Lung (tissue), 11 donors: ENCODE measurements at regions not wholly inside any gene's neighbourhood (a gene's known extent, or its start where the extent isn't known, plus 50 kb on each side); places are given as distances from the start of the nearest gene placed in this dataset.

Experiments used
- ATAC-seq: fragments of 200-7000 bp; cut with Tn5 transposase; one replicate; pipeline ENCODE4 v1.9.1; 2020; ENCODE audit warnings: moderate number of reproducible peaks; ENCODE audit not compliant: insufficient read depth, low FRiP score
- DNase-seq, 3 donors: peaks; one replicate each; pipeline ENCODE4 v3.0.0-alpha.2; 2013 to 2017
- H3K27ac ChIP-seq, 2 donors: one replicate each; pipeline ENCODE4 v1.5.1; 2013; ENCODE audit warnings: mild to moderate bottlenecking in 2 of 2, moderate library complexity in 2 of 2, control low read depth in 1 of 2, inconsistent platforms in 1 of 2, low read depth in 1 of 2, low read length in 1 of 2
- H3K27me3 ChIP-seq, 3 donors: one replicate each; pipeline ENCODE4 v1.5.1; 2013; ENCODE audit warnings: low read length in 2 of 3; ENCODE audit not compliant: control insufficient read depth in 3 of 3, insufficient read depth in 3 of 3
- H3K36me3 ChIP-seq, 4 donors: one replicate each; pipeline ENCODE4 v1.5.1; 2013; ENCODE audit warnings: low read length in 4 of 4, mild to moderate bottlenecking in 1 of 4, moderate library complexity in 1 of 4; ENCODE audit not compliant: control insufficient read depth in 4 of 4, insufficient read depth in 4 of 4
- H3K4me1 ChIP-seq, 5 donors: one replicate each; pipeline ENCODE4 v1.5.1; 2013; ENCODE audit warnings: low read length in 5 of 5, mild to moderate bottlenecking in 2 of 5, moderate library complexity in 1 of 5; ENCODE audit not compliant: control insufficient read depth in 5 of 5, insufficient read depth in 5 of 5
- H3K4me3 ChIP-seq: one replicate; pipeline ENCODE4 v1.5.1; 2013; ENCODE audit warnings: mild to moderate bottlenecking, control low read depth, moderate library complexity
- H3K9ac ChIP-seq, 2 donors: one replicate each; pipeline ENCODE4 v1.5.1; 2013; ENCODE audit warnings: low read length in 2 of 2, control low read depth in 1 of 2; ENCODE audit not compliant: insufficient read depth in 1 of 2
- H3K9me3 ChIP-seq, 4 donors: one replicate each; pipeline ENCODE4 v1.5.1; 2013; ENCODE audit warnings: low read length in 3 of 4, mild to moderate bottlenecking in 1 of 4, moderate library complexity in 1 of 4; ENCODE audit not compliant: control insufficient read depth in 4 of 4, insufficient read depth in 3 of 4
- WGBS, 2 donors: extraction: QIAGEN DNeasy Blood & Tissue Kit; methylation state at CpG; one replicate each; pipeline ENCODE4 v1.1.7; 2013; 5-methylcytosine and 5-hydroxymethylcytosine counted together
- TF ChIP-seq, protein P1 (sequence below): IDR thresholded peaks from 2 replicates; pipeline ENCODE4 v1.5.1; 2012; ENCODE audit warnings: mild to moderate bottlenecking; ENCODE audit errors: control extremely low read depth, extremely low read depth
- donor health status: control.
- donor health status: control.
- donor health status: Bipolar disorder and iron deficiency.
- donor health status: healthy.
- donor health status: DM: yes; HTN: yes; CAD: no.

DNA sequence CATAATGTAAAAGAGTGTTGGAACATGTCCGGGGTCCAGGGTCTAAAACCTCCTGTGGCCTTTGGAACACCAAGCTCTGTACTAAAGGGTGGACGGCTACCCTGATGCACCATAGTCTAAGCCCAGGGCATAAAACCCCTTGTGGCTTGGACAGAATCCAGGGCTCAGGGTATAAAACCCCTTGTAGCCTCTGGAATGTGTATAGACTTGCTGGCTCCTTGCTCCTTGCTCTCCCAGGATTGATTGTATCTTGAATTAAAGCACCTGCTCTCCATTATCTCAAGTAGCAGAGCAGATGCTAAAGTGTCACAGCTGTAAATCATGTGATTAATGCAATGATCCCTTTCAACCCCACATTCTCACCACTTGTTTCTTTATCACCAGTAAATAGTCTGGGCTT is 556.5 kb downstream of the LRFN5 start:
- TF ChIP-seq, protein P1, sequence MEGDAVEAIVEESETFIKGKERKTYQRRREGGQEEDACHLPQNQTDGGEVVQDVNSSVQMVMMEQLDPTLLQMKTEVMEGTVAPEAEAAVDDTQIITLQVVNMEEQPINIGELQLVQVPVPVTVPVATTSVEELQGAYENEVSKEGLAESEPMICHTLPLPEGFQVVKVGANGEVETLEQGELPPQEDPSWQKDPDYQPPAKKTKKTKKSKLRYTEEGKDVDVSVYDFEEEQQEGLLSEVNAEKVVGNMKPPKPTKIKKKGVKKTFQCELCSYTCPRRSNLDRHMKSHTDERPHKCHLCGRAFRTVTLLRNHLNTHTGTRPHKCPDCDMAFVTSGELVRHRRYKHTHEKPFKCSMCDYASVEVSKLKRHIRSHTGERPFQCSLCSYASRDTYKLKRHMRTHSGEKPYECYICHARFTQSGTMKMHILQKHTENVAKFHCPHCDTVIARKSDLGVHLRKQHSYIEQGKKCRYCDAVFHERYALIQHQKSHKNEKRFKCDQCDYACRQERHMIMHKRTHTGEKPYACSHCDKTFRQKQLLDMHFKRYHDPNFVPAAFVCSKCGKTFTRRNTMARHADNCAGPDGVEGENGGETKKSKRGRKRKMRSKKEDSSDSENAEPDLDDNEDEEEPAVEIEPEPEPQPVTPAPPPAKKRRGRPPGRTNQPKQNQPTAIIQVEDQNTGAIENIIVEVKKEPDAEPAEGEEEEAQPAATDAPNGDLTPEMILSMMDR = no peak
- no peak for DNase-seq
- Histone ChIP-seq H3K9me3 (peaks cover 0 to under 1% (median 0%) of the 10 kb centered on the region in 4 donors), H3K9ac (no peak overlapping the region), H3K4me3 (no peak overlapping the region), H3K36me3 (no peaks in the 10 kb centered on the region), H3K27ac (no peak overlapping the region), H3K4me1 (no peaks in the 10 kb centered on the region), H3K27me3 (no peaks in the 10 kb centered on the region)
- ATAC-seq = no peak
- 85 to 92% methylated on average over 2 of the region's 2 CpGs for WGBS, 2 donors

DNA sequence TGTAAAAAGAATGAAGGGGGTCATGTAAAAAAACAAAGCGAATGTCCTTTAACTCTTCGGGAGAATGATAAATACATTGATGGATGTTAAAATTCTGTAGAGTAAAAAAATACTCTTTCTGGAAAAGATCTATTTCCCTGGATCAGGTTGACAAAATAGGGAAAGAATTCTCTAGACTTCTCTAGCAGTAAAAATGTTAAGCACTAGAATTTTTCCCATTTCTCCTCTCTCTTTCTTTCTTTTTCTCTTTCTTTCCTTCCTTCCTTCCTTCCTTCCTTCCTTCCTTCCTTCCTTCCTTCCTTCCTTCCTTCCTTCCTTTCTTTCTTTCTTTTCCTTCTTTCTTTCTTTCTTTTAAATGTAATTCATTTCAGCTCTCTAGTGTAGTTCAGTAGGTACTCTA is 552.5 kb downstream of the LRFN5 start:
- TF ChIP-seq, protein P1 = no peak
- no peak overlapping the region for H3K9ac ChIP-seq

DNA sequence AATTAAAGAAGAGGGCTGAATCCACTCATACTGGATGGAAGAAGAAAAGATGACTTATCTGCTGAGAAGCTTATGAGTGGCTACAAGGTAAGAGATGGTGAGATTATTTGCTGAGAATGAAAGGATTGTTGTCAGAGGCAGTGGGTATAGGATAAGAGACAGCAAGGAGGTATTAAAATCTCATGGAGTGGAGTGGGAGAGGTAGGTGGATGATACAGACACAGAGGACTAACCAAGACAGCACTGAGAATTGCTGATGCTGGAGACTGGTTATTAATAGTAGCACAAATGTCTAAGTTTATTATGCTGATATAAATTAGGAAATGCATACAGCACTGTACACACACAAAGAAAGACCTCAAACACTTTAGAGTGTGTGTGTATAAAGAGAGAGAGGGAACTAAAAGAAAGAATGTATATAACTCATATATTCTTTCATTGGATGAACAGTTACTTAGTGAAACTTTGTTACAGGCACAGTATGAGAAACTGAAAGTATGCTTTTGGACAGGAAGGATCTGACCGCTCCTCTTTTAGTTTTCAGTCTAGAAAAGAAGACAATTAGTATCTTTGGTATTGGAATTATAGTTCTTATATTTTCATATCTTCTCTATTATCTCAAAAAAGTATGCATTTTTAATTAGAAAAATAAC is 543.1 kb downstream of the LRFN5 start:
- ATAC-seq = no peak
- Histone ChIP-seq H3K9me3 (no peaks in the 10 kb centered on the region), H3K9ac (no peak overlapping the region), H3K4me1 (peaks cover 0 to 4% (median 0%) of the 10 kb centered on the region in 5 donors), H3K27me3 (no peaks in the 10 kb centered on the region), H3K27ac (no peak overlapping the region), H3K4me3 (no peak overlapping the region), H3K36me3 (no peaks in the 10 kb centered on the region)
- TF ChIP-seq, protein P1 = no peak
- DNase-seq = no peak
- 83 to 84% methylated on average over 1 of the region's 1 CpG for WGBS, 2 donors

More for the DNA sequence above, 552.5 kb downstream of the LRFN5 start:
- Histone ChIP-seq H3K9me3 (no peaks in the 10 kb centered on the region), H3K27me3 (no peaks in the 10 kb centered on the region), H3K36me3 (no peaks in the 10 kb centered on the region), H3K27ac (no peak overlapping the region), H3K4me3 (no peak overlapping the region), H3K4me1 (no peaks in the 10 kb centered on the region)
- 91 to 99% methylated on average over 2 of the region's 2 CpGs for WGBS, 2 donors
- no peak for ATAC-seq
- no peak for DNase-seq

DNA sequence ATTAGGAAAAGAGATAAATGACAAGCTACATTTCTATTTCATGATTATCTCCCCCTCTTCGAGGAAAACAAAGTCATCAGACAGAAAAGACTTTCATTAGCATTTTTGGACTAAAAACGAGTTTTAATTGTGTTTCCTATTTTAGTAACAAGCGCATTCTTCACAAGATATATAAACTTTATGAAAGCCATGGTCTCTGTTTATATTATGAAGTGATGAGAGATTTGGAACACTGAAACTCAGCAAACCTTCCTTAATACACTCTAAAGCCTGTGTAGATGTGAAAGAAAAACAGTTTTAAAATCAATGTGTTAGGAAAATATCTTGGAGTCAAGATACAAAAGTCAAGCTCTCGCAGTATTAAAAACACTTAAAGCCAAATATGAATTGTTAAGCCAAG is 539.1 kb downstream of the LRFN5 start:
- ATAC-seq (no peak), DNase-seq (peak in 2 of 3 donors; percentile 72 to 79)
- Histone ChIP-seq H3K27me3 (no peaks in the 10 kb centered on the region), H3K27ac (no peak overlapping the region), H3K4me3 (no peak overlapping the region), H3K9me3 (no peaks in the 10 kb centered on the region), H3K9ac (no peak overlapping the region), H3K36me3 (no peaks in the 10 kb centered on the region), H3K4me1 (peaks cover 0 to 4% (median 0%) of the 10 kb centered on the region in 5 donors)
- WGBS, 2 donors = 55 to 73% methylated on average over 4 of the region's 4 CpGs
- TF ChIP-seq, protein P1 = no peak
